GM18498 (cell line): ENCODE measurements at regions not wholly inside any gene's neighbourhood (a gene's known extent, or its start where the extent isn't known, plus 50 kb on each side); places are given as distances from the start of the nearest gene placed in this dataset.

Source experiments
- ATAC-seq: cut with Tn5 transposase; IDR thresholded peaks from one replicate; pipeline ENCODE4 v1.9.1; 2021; ENCODE audit warnings: mild to moderate bottlenecking, moderate library complexity; ENCODE audit not compliant: unreplicated experiment

GRCh38 chr1:57959531-57960241 is 535.8 kb upstream of the DAB1 start:
- ATAC-seq = no peak

GRCh38 chr1:57957576-57957975 is 533.7 kb upstream of the DAB1 start:
- ATAC-seq = no peak

- ATAC-seq = no peak
Observed at GRCh38 chr1:57951390-57951789, 527.5 kb upstream of the DAB1 start.

GRCh38 chr1:57949168-57949567 is 525.3 kb upstream of the DAB1 start:
- ATAC-seq = no peak

GRCh38 chr1:57947471-57947870 is 523.6 kb upstream of the DAB1 start:
- ATAC-seq = no peak

GRCh38 chr1:57945045-57945444 is 521.2 kb upstream of the DAB1 start:
- no peak for ATAC-seq

- ATAC-seq = no peak
Observed at GRCh38 chr1:57943365-57943764, 519.5 kb upstream of the DAB1 start.

GRCh38 chr1:57934745-57935144 is 510.9 kb upstream of the DAB1 start:
- no peak for ATAC-seq

GRCh38 chr1:57927003-57927402 is 503.1 kb upstream of the DAB1 start:
- ATAC-seq = no peak

GRCh38 chr1:57926025-57926552 is 502.2 kb upstream of the DAB1 start:
- no peak for ATAC-seq

- ATAC-seq = no peak
Observed at GRCh38 chr1:57925226-57925625, 501.4 kb upstream of the DAB1 start.

GRCh38 chr1:57922130-57922529 is 498.3 kb upstream of the DAB1 start:
- ATAC-seq = no peak

GRCh38 chr1:57916041-57916440 is 492.2 kb upstream of the DAB1 start:
- no peak for ATAC-seq

GRCh38 chr1:57911427-57911826 is 487.6 kb upstream of the DAB1 start:
- ATAC-seq = no peak

- ATAC-seq = no peak
Observed at GRCh38 chr1:57910782-57911181, 486.9 kb upstream of the DAB1 start.

GRCh38 chr1:57910305-57910704 is 486.4 kb upstream of the DAB1 start:
- no peak for ATAC-seq

GRCh38 chr1:57908147-57908890 is 484.5 kb upstream of the DAB1 start:
- no peak for ATAC-seq

- no peak for ATAC-seq
Observed at GRCh38 chr1:57901208-57901919, 477.5 kb upstream of the DAB1 start.

GRCh38 chr1:57898531-57898930 is 474.7 kb upstream of the DAB1 start:
- ATAC-seq = no peak

- no peak for ATAC-seq
Observed at GRCh38 chr1:57897581-57897980, 473.7 kb upstream of the DAB1 start.

GRCh38 chr1:57894315-57894714 is 470.5 kb upstream of the DAB1 start:
- no peak for ATAC-seq
